SH-SY5Y (cell line): ENCODE measurements at regions not wholly inside any gene's neighbourhood (a gene's known extent, or its start where the extent isn't known, plus 50 kb on each side); places are given as distances from the start of the nearest gene placed in this dataset.

Experiments
- GATA2 ChIP-seq: IDR thresholded peaks from 2 replicates; pipeline ENCODE4 v1.6.1; 2011; ENCODE audit warnings: mild to moderate bottlenecking, low read depth, low read length
- GATA3 ChIP-seq: IDR thresholded peaks from 2 replicates; pipeline ENCODE4 v1.6.1; 2011; ENCODE audit warnings: low read depth, mild to moderate bottlenecking, low read length, moderate library complexity

DNA sequence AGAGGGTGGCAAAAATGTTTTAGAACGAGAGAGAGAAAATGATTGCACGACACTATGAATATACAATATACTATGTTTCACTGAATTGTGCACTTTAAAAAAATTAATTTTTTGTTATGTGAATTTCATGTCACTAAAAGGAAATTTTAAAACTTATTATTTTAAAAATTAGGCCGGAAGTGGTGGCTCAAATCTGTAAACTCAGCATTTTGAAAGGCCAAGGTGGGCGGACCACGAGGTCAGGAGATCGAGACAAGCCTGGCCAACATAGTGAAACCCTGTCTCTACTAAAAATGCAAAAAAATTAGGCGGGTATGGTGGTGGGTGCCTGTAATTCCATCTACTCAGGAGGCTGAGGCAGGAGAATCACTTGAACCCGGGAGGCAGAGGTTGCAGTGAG, 642.5 kb downstream of the XPNPEP1 start:
- no peak for TF ChIP-seq GATA2
- TF ChIP-seq GATA3 = no peak
